GM12872 (cell line): ENCODE measurements at regions not wholly inside any gene's neighbourhood (a gene's known extent, or its start where the extent isn't known, plus 50 kb on each side); places are given as distances from the start of the nearest gene placed in this dataset.

Source experiments
- TF ChIP-seq, protein P1 (sequence below): IDR thresholded peaks from 3 replicates; pipeline ENCODE4 v1.5.1; 2011; ENCODE audit warnings: low read depth, mild to moderate bottlenecking, low read length, moderate library complexity; ENCODE audit not compliant: insufficient read depth

DNA sequence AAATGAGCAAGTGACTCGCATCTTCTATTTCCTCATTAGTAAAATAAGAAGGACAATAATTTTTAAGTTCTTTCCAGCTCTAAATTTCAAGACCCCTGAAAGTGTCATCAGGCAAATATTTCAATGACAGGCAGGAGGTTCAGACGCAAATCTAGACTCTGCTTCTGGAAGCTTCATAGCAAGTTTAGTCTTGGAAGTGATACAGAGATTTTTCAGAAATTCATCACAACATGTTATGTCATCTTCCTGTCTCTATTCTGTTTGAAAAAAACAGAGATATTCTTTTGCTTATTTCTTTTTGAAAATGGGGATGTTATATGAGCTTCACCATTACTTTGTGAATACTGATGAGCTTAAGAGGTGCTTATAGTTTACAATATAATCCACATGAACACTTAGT, 74.0 kb downstream of the C3orf85 start:
- TF ChIP-seq, protein P1, sequence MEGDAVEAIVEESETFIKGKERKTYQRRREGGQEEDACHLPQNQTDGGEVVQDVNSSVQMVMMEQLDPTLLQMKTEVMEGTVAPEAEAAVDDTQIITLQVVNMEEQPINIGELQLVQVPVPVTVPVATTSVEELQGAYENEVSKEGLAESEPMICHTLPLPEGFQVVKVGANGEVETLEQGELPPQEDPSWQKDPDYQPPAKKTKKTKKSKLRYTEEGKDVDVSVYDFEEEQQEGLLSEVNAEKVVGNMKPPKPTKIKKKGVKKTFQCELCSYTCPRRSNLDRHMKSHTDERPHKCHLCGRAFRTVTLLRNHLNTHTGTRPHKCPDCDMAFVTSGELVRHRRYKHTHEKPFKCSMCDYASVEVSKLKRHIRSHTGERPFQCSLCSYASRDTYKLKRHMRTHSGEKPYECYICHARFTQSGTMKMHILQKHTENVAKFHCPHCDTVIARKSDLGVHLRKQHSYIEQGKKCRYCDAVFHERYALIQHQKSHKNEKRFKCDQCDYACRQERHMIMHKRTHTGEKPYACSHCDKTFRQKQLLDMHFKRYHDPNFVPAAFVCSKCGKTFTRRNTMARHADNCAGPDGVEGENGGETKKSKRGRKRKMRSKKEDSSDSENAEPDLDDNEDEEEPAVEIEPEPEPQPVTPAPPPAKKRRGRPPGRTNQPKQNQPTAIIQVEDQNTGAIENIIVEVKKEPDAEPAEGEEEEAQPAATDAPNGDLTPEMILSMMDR: no peak

DNA sequence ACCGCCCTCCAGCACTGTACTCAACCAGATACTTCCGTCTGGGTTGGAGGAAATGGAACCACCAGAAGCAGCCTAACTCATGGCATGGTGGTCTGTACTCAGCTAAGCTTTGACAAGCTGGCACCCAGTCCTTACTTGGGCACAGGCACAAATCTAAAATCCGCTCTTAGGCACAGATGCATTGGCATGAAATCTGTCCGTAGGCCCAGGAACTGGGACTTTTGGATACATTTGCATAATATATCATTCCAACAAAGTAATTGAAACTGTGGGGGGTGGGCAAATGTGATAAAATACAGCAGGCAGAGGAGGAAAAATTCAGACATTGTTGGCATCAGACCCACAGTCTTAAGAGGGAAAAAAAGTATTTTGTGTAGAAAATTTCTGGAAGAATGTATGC, 75.4 kb downstream of the C3orf85 start:
- TF ChIP-seq, protein P1: no peak

DNA sequence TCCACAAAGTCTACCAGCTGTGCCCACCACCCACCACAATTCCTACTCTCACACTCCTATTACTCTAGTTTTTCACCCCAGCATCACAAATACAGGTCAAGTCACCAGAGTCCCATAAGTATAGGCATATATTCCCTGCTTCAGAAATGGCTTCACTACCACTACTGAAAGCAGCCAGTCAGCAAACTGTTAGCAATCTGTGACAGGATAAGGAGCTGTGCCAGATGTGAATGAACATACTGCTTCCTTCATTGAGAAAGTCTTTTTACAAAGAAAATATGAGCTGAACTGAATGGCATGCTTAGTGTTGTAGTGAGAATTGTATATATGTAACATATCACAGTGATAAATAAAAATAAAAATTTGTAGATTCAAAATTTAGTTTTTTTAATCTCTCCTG, 76.8 kb downstream of the C3orf85 start:
- TF ChIP-seq, protein P1: no peak

DNA sequence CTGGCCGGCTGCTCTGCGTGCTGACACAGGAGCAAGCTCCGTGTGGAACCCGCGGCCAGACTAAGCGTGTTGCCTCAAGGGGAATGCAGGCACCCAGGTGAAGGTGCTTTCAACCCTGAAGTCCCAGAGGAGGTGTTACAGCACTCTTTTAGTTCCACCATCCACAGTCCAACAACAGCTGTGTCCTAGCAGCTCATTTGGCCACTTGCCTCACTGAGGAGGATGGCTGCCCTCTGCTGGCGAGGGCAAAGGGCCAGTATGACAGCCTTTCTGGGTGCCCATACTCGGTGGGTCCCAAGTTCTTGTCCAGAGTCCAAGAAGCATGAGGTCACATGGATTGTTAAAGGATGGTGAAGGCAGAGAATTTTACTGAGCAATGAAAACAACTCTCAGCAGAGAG, 87.8 kb downstream of the C3orf85 start:
- TF ChIP-seq, protein P1: peak; percentile 33; the same call in 2 of the 3 replicates

DNA sequence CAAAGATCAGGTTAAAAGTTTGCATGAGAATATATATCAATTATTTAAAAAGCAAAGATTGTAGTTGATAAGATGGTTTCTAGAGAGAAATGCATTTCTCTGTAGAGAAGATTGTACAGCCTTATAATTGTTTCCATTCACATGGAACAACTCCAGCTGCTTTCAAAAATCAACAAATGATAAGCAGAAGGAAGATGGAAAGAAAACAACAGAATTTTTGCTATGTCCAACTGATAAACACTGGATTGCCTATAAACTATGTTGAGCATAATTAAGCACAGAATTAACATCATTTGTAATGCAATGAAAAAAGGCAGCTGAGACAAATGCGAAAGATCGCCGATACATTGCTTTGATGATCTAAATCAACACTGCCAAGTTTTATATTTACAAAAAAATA, 89.0 kb downstream of the C3orf85 start:
- TF ChIP-seq, protein P1: no peak

DNA sequence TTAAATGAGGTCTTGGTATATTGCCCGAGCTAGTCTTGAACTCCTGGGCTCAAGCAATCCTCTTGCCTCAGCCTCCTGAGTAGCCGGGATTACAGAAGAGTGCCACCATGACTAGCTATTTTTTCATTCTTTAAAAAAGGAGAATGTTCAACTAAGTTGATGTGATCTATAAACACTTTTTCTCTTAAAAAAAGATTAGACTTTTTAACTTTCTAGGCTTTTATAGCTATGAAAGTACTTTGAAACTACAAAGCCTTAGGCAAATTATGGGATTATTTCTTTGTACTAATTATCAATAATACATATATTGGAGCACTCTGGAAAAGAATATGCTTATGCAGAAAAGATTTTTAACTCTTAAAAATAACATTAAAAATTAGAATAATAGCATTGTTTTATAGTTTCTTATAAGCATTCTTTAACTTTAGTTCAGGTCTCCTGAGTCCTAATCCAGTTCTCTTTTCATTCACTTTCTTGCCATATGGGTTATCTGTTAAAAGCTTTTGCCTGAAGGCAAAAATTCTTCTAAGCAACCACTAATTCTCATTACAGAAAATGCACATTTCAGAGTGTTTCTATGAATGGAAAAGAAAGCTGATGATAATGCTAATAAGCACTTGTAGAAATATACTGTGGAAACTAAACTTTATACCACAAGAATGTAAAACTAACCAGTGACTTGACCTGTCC, 87.8 kb downstream of the DPPA2 start:
- TF ChIP-seq, protein P1: no peak

DNA sequence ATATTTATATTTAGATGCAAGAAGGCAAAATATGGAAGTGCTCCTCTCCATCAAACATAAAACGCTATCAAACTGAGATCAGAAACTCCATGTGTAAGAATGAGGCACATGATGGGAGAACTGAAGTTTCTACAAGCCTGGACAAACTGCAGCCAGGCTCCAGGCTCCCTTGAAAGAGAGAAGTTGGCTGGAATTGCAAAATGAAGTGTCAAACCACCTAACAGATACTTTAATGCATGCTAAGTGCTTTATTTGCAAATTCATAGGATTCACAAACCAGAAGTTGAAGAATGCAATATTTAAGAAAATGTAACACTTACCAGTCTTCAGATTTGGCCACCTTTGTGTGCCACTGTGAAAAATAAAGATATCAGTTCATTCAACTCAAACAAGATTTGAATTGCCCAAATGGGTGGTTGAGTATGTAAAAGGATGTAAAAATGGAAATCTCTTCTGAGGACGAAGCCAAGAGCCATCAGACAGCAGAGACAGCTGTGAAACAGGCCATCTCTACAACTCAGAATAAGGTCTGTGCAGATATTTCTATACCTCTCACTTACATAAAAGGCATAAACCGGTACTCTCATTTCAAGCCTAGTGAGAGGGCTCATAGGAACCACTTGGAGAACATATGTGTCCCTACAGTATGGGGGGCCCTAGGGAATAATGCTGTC, 87.0 kb downstream of the DPPA2 start:
- TF ChIP-seq, protein P1: no peak
